ENCODE measurements at regions not wholly inside any gene's neighbourhood (a gene's known extent, or its start where the extent isn't known, plus 50 kb on each side); places are given as distances from the start of the nearest gene placed in this dataset.

- WGBS (ENCODE audit: low lambda C conversion rate): 90% methylated on average over 18 of the region's 18 CpGs
- H3K27me3 ChIP-seq (ENCODE audit: insufficient read depth): no peaks in the 10 kb centered on the region
- H3K4me1 ChIP-seq (ENCODE audit: control insufficient read depth in 1 of 2, insufficient read depth in 2 of 2, low read depth in 1 of 2, low read length in 1 of 2): peaks cover 2 to 4% of the 10 kb centered on the region in 2 experiments; a peak in 2 of 4 replicates
- H3K4me3 ChIP-seq (ENCODE audit: low read depth in 2 of 2, low read length in 1 of 2): no peak overlapping the region
- H3F3A ChIP-seq (replicated peaks; ENCODE audit: insufficient read depth): no peaks in the 10 kb centered on the region
- ChIA-PET POLR2A (no interaction called here), CTCF (interaction anchor here (0.9 to 1.0 kb wide), 2 partner anchors 18 to 184 kb away, joined by 3 read pairs; no protein-coding TSS in a partner anchor)
- H3K9ac ChIP-seq: no peak overlapping the region
- DNase-seq: no peak
- H3K9me3 ChIP-seq: no peaks in the 10 kb centered on the region
- no peaks in the 10 kb centered on the region for H3K36me3 ChIP-seq (replicated peaks in 1 of 2; ENCODE audit: control insufficient read depth in 1 of 2, insufficient read depth in 2 of 2, low read length in 1 of 2)
- H3K79me2 ChIP-seq (ENCODE audit: insufficient read depth): no peaks in the 10 kb centered on the region
- H3K4me2 ChIP-seq: no peak overlapping the region
- no peak overlapping the region for H3K27ac ChIP-seq (ENCODE audit: low read depth in 2 of 2, low read length in 1 of 2)
- H4K20me1 ChIP-seq (ENCODE audit: insufficient read depth): no peaks in the 10 kb centered on the region
- H3K9me2 ChIP-seq: no peaks in the 10 kb centered on the region
- no peak for TF ChIP-seq SMC3 (IDR thresholded peaks at IDR 0.05; ENCODE audit: low read depth, low read length)
- TF ChIP-seq EP300 (IDR thresholded peaks at IDR 0.05; ENCODE audit: borderline replicate concordance in 1 of 2, low read depth in 1 of 2, low read length in 1 of 2): no peak
- TF ChIP-seq MEF2A (IDR thresholded peaks at IDR 0.05; ENCODE audit: borderline replicate concordance, low read depth): no peak
- no peak overlapping the region; the same call in 1 of the 2 replicates for H2AFZ ChIP-seq (ENCODE audit: low read depth)
These were observed 94.2 kb downstream of the TMEM174 start for GRCh38 chr5:73266925-73267765.

GRCh38 chr5:73266176-73266738, 93.3 kb downstream of the TMEM174 start:
- TF ChIP-seq FOXJ3 (CRISPR knock-in tag; IDR thresholded peaks at IDR 0.05) (no peak), POLR2AphosphoS5 (IDR thresholded peaks at IDR 0.05; ENCODE audit: low read depth, low read length) (no peak), USF2 (IDR thresholded peaks at IDR 0.05; ENCODE audit: borderline replicate concordance, low read depth, low read length) (no peak), CTCF (IDR thresholded peaks at IDR 0.05) (no peak), EP300 (IDR thresholded peaks at IDR 0.05; ENCODE audit: borderline replicate concordance in 1 of 2, low read depth in 1 of 2, low read length in 1 of 2) (no peak), RXRA (IDR thresholded peaks at IDR 0.05; ENCODE audit: borderline replicate concordance, low read depth) (no peak), REST (IDR thresholded peaks at IDR 0.05; ENCODE audit: low read depth, low read length) (no peak), RFX5 (IDR thresholded peaks at IDR 0.05; ENCODE audit: low read length) (no peak), ELF1 (IDR thresholded peaks at IDR 0.05) (no peak), YY1 (IDR thresholded peaks at IDR 0.05; ENCODE audit: low read depth) (no peak), GATA2 (CRISPR knock-in tag; IDR thresholded peaks at IDR 0.05) (no peak), RAD21 (IDR thresholded peaks at IDR 0.05; ENCODE audit: low read length) (no peak), CHD2 (IDR thresholded peaks at IDR 0.05; ENCODE audit: low read length, partially characterized antibody) (no peak), FOSL2 (IDR thresholded peaks at IDR 0.05; ENCODE audit: borderline replicate concordance, low read depth) (no peak), IRF3 (IDR thresholded peaks at IDR 0.05; ENCODE audit: low read depth, low read length) (no peak)
- no peaks in the 10 kb centered on the region for H3K9me2 ChIP-seq
- no peaks in the 10 kb centered on the region for H3F3A ChIP-seq (replicated peaks; ENCODE audit: insufficient read depth)
- H3K9me3 ChIP-seq: no peaks in the 10 kb centered on the region
- H3K4me3 ChIP-seq (ENCODE audit: low read depth in 2 of 2, low read length in 1 of 2): no peak overlapping the region; a peak in 1 of 4 replicates
- H3K4me1 ChIP-seq (ENCODE audit: control insufficient read depth in 1 of 2, insufficient read depth in 2 of 2, low read depth in 1 of 2, low read length in 1 of 2): peaks cover 2 to 4% of the 10 kb centered on the region in 2 experiments; a peak in 2 of 4 replicates
- WGBS (ENCODE audit: low lambda C conversion rate): 82% methylated on average over 5 of the region's 5 CpGs
- no peak overlapping the region for H3K27ac ChIP-seq (ENCODE audit: low read depth in 2 of 2, low read length in 1 of 2)
- no peaks in the 10 kb centered on the region for H3K27me3 ChIP-seq (ENCODE audit: insufficient read depth)
- DNase-seq: no peak
- H3K79me2 ChIP-seq (ENCODE audit: insufficient read depth): no peaks in the 10 kb centered on the region
- H3K9ac ChIP-seq: no peak overlapping the region
- POLR2A ChIA-PET: no interaction called here
- H4K20me1 ChIP-seq (ENCODE audit: insufficient read depth): no peaks in the 10 kb centered on the region
- H3K4me2 ChIP-seq: no peak overlapping the region
- H3K36me3 ChIP-seq (replicated peaks in 1 of 2; ENCODE audit: control insufficient read depth in 1 of 2, insufficient read depth in 2 of 2, low read length in 1 of 2): no peaks in the 10 kb centered on the region
- no peak overlapping the region for H2AFZ ChIP-seq (ENCODE audit: low read depth)
- CTCF ChIA-PET: no interaction called here
